ENCODE measurements at regions not wholly inside any gene's neighbourhood (a gene's known extent, or its start where the extent isn't known, plus 50 kb on each side); places are given as distances from the start of the nearest gene placed in this dataset.

DNA sequence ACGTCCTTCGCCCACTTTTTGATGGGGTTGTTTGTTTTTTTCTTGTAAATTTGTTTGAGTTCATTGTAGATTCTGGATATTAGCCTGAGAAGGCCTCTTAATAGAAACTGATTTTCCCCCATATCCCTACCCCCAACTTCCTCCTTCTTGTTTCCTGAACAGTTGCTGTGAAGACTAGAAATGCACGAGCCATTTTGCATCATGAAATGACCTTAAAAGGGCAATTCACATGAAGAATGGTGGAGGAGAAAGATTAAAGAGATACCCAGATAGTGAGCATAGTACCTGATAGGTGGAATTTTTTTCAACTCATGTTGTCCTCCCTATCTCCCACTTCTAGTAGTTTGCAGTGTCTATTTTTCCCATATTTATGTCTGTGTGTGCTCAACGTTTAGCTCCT is 55.2 kb upstream of the KCNH8 start:
- no peaks in the 10 kb centered on the region for H3K9me3 ChIP-seq
- 76 to 81% methylated on average over 4 of the region's 4 CpGs for WGBS, 2 donors
- no peaks in the 10 kb centered on the region for H3K4me1 ChIP-seq
- H3K36me3 ChIP-seq = no peaks in the 10 kb centered on the region
- no peak overlapping the region for H3K4me3 ChIP-seq
- no peak overlapping the region for H3K27ac ChIP-seq
- DNase-seq = no peak
- no peak for TF ChIP-seq POLR2AphosphoS5 (IDR thresholded peaks at IDR 0.05)
- no peak for TF ChIP-seq EP300 (IDR thresholded peaks at IDR 0.05)
- intact Hi-C loops (cut with DNase I) = no loop called here
- H3K27me3 ChIP-seq = no peaks in the 10 kb centered on the region

DNA sequence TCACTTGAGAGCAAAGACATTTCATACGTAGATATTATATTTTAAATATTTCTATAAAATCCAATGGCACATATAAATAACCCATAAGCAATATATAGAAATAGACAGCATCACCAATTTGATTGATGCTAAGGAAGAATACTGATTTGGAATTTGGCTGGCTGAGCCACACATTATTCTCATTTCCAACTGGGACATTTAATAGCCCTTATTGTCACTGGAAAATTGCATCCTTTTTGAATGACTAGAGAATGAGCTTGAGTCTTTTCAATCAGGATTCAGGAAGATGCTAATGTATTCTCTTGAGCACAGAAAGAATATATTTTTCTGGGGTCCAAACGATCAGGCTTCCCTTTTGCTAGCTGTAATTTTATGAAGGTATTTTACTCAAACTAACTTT is 70.9 kb upstream of the KCNH8 start:
- H3K9me3 ChIP-seq = no peaks in the 10 kb centered on the region
- intact Hi-C loops (cut with DNase I) = no loop called here

DNA sequence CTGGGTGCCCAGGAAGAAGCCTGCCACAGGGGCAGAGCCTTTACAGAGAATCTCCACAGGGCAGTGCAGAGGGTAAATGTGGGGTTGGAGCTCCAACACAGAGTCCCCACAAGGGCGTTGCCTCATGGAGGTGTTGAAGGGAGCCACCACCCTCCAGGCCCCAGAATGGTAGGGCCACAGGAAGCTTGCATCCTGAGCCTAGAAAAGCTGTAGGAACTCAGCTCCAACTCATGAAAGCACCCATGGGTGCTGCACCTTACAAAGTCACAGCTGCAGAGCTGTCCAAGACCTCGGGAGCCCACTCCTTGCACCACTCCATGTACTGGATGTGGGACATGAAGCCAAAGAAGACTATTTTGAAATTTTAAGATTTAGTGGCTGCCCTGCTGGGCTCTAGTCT is 73.3 kb upstream of the KCNH8 start:
- Histone ChIP-seq H3K4me3 (no peak overlapping the region), H3K27ac (no peak overlapping the region), H3K36me3 (no peaks in the 10 kb centered on the region), H3K4me1 (no peaks in the 10 kb centered on the region), H3K9me3 (no peaks in the 10 kb centered on the region), H3K27me3 (no peaks in the 10 kb centered on the region)
- DNase-seq = no peak
- TF ChIP-seq POLR2AphosphoS5 (IDR thresholded peaks at IDR 0.05) (no peak), EP300 (IDR thresholded peaks at IDR 0.05) (no peak), POLR2A (IDR thresholded peaks at IDR 0.05) (no peak)
- TF ChIP-seq, protein P1, sequence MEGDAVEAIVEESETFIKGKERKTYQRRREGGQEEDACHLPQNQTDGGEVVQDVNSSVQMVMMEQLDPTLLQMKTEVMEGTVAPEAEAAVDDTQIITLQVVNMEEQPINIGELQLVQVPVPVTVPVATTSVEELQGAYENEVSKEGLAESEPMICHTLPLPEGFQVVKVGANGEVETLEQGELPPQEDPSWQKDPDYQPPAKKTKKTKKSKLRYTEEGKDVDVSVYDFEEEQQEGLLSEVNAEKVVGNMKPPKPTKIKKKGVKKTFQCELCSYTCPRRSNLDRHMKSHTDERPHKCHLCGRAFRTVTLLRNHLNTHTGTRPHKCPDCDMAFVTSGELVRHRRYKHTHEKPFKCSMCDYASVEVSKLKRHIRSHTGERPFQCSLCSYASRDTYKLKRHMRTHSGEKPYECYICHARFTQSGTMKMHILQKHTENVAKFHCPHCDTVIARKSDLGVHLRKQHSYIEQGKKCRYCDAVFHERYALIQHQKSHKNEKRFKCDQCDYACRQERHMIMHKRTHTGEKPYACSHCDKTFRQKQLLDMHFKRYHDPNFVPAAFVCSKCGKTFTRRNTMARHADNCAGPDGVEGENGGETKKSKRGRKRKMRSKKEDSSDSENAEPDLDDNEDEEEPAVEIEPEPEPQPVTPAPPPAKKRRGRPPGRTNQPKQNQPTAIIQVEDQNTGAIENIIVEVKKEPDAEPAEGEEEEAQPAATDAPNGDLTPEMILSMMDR (IDR thresholded peaks at IDR 0.05) = no peak
- intact Hi-C loops (cut with DNase I) = no loop called here
- 78 to 79% methylated on average over 2 of the region's 2 CpGs for WGBS, 2 donors

More for the DNA sequence above, 70.9 kb upstream of the KCNH8 start:
- TF ChIP-seq POLR2A (IDR thresholded peaks at IDR 0.05) = no peak
- TF ChIP-seq, protein P1 (IDR thresholded peaks at IDR 0.05) = no peak
- no peak for TF ChIP-seq POLR2AphosphoS5 (IDR thresholded peaks at IDR 0.05)
- no peak for TF ChIP-seq EP300 (IDR thresholded peaks at IDR 0.05)
- Histone ChIP-seq H3K27me3 (no peaks in the 10 kb centered on the region), H3K36me3 (no peaks in the 10 kb centered on the region), H3K4me3 (no peak overlapping the region), H3K4me1 (no peaks in the 10 kb centered on the region), H3K27ac (no peak overlapping the region)
- DNase-seq = no peak
- WGBS, 2 donors = 84 to 86% methylated on average over 2 of the region's 2 CpGs

DNA sequence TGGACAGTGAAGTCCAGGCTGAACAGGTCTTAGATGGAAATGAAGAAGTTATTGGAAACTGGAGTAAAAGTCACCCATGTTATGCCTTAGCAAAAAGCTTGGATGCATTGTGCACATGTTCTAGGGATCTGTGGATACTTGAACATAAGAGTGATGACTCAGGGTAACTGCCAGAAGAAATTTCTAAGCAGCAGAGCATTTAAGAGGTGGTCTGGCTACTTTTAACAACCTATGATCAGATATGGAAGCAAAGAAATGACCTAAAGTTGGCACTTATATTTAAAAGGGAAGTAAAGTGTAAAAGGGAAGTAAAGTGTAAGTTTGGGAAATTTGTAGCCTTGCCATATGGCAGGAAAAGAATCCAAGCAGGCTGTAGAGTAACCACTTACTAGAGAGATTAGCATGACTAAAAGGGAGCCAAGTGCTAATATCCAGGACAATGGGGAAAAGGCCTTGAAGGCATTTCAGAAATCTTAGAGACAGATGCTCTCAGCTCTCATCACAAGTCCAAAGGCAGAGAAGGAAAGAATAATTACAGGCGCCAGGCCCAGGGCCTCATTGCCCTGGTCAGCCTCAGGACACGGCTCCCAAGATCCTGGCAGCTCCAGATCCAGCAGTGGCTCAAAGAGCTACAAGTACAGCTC is 73.9 kb upstream of the KCNH8 start:
- 71 to 75% methylated on average over 2 of the region's 2 CpGs for WGBS, 2 donors
- Histone ChIP-seq H3K27ac (no peak overlapping the region), H3K27me3 (no peaks in the 10 kb centered on the region), H3K9me3 (no peaks in the 10 kb centered on the region), H3K4me3 (no peak overlapping the region), H3K36me3 (no peaks in the 10 kb centered on the region), H3K4me1 (peaks cover 0 to 3% (median 0%) of the 10 kb centered on the region in 4 donors)
- no peak for DNase-seq
- intact Hi-C loops (cut with DNase I) = no loop called here
- no peak for TF ChIP-seq POLR2AphosphoS5 (IDR thresholded peaks at IDR 0.05)
- TF ChIP-seq POLR2A (IDR thresholded peaks at IDR 0.05) = no peak
- TF ChIP-seq, protein P1 (IDR thresholded peaks at IDR 0.05) = no peak
- no peak for TF ChIP-seq EP300 (IDR thresholded peaks at IDR 0.05)

DNA sequence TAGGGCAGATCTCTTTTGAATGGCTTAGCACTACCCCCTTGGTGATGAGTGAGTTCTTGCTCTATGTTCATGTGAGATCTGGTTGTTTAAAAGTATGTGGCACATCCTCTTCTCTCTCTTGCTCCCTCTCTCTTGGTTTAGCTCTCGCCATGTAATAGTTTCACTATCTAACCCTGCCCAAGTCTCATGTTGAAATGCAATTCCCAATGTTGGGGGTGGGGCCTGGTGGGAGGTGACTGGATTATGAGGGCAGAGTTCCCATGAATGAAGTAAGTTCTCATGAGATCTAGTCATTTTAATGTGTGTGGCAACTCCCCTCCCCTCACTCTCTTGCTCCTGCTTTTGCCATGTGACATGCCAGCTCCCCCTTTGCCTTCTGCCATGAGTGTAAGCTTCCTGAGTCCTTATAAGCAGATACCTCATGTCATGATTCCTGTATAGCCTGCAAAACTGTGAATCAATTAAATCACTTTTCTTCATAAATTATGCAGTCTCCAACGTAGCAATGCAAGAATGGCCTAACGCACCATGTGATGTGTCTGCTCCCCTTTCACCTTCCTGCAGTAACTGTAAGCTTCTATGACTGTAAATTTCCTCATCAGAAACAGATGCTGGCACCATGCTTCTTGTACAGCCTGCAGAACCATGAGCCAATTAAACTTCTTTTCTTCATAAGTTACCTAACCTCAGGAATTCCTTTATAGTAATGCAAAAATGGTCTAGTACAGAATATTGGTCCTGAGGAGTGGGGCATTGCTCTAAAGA is 74.8 kb upstream of the KCNH8 start:
- Histone ChIP-seq H3K9me3 (no peaks in the 10 kb centered on the region), H3K4me1 (peaks cover 0 to 7% (median 0%) of the 10 kb centered on the region in 4 donors), H3K27me3 (no peaks in the 10 kb centered on the region), H3K36me3 (no peaks in the 10 kb centered on the region), H3K4me3 (no peak overlapping the region), H3K27ac (no peak overlapping the region)
- intact Hi-C loops (cut with DNase I) = no loop called here
- DNase-seq = no peak
- WGBS, 2 donors = 61 to 87% methylated on average over 3 of the region's 3 CpGs
- TF ChIP-seq, protein P1 (IDR thresholded peaks at IDR 0.05) = no peak
- no peak for TF ChIP-seq EP300 (IDR thresholded peaks at IDR 0.05)
- TF ChIP-seq POLR2A (IDR thresholded peaks at IDR 0.05) = no peak
- TF ChIP-seq POLR2AphosphoS5 (IDR thresholded peaks at IDR 0.05) = no peak

All from sigmoid colon (tissue), 6 donors.